ENCODE measurements at regions not wholly inside any gene's neighbourhood (a gene's known extent, or its start where the extent isn't known, plus 50 kb on each side); places are given as distances from the start of the nearest gene placed in this dataset.
A peak's percentile ranks its signal among the peaks of the same experiment; 100 is the strongest.

- ATAC-seq: no peak
Measured at GRCh38 chr3:192005989-192006388, 545.0 kb downstream of the PYDC2 start.

GRCh38 chr3:192009903-192010302, 548.9 kb downstream of the PYDC2 start:
- TF ChIP-seq CTCF (IDR thresholded peaks at IDR 0.05): no peak
- H3K36me3 ChIP-seq: no peaks in the 10 kb centered on the region
- H3K9me3 ChIP-seq: peaks cover 0 to 18% (median 0%) of the 10 kb centered on the region in 11 donors
- 78 to 89% methylated on average over 2 of the region's 2 CpGs for WGBS, 2 donors
- no peaks in the 10 kb centered on the region for H3K27me3 ChIP-seq
- DNase-seq (no peak), ATAC-seq (no peak)
- no peak overlapping the region for H3K27ac ChIP-seq
- intact Hi-C loops (cut with DNase I): no loop called here
- H3K4me3 ChIP-seq: no peak overlapping the region
- H3K4me1 ChIP-seq: no peaks in the 10 kb centered on the region

More at GRCh38 chr3:192005989-192006388, 545.0 kb downstream of the PYDC2 start:
- TF ChIP-seq CTCF (IDR thresholded peaks at IDR 0.05): no peak
- no peaks in the 10 kb centered on the region for H3K27me3 ChIP-seq
- H3K36me3 ChIP-seq: no peaks in the 10 kb centered on the region
- no peak overlapping the region for H3K27ac ChIP-seq
- H3K4me3 ChIP-seq: no peak overlapping the region
- H3K4me1 ChIP-seq: no peaks in the 10 kb centered on the region
- no peaks in the 10 kb centered on the region for H3K9me3 ChIP-seq
- WGBS, 2 donors: 27 to 31% methylated on average over 1 of the region's 1 CpG
- no peak for DNase-seq
- intact Hi-C loops (cut with DNase I): no loop called here

GRCh38 chr3:192010490-192010889, 549.5 kb downstream of the PYDC2 start:
- intact Hi-C loops (cut with DNase I): no loop called here
- no peaks in the 10 kb centered on the region for H3K27me3 ChIP-seq
- 49 to 50% methylated on average over 2 of the region's 2 CpGs for WGBS, 2 donors
- peaks cover 0 to 18% (median 0%) of the 10 kb centered on the region in 11 donors for H3K9me3 ChIP-seq
- TF ChIP-seq CTCF (IDR thresholded peaks at IDR 0.05): no peak
- H3K36me3 ChIP-seq: no peaks in the 10 kb centered on the region
- ATAC-seq (no peak), DNase-seq (no peak)
- no peak overlapping the region for H3K4me3 ChIP-seq
- H3K27ac ChIP-seq: no peak overlapping the region
- no peaks in the 10 kb centered on the region for H3K4me1 ChIP-seq

GRCh38 chr3:192011137-192011536, 550.2 kb downstream of the PYDC2 start:
- Histone ChIP-seq H3K9me3 (peaks cover 0 to 18% (median 0%) of the 10 kb centered on the region in 11 donors), H3K4me3 (no peak overlapping the region), H3K27me3 (no peaks in the 10 kb centered on the region), H3K36me3 (no peaks in the 10 kb centered on the region), H3K4me1 (no peaks in the 10 kb centered on the region), H3K27ac (no peak overlapping the region)
- 90 to 91% methylated on average over 1 of the region's 1 CpG for WGBS, 2 donors
- intact Hi-C loops (cut with DNase I): no loop called here
- no peak for DNase-seq
- ATAC-seq: peak in 1 of 8 donors; percentile 46
- no peak for TF ChIP-seq CTCF (IDR thresholded peaks at IDR 0.05)
